ENCODE measurements at regions not wholly inside any gene's neighbourhood (a gene's known extent, or its start where the extent isn't known, plus 50 kb on each side); places are given as distances from the start of the nearest gene placed in this dataset.

DNA sequence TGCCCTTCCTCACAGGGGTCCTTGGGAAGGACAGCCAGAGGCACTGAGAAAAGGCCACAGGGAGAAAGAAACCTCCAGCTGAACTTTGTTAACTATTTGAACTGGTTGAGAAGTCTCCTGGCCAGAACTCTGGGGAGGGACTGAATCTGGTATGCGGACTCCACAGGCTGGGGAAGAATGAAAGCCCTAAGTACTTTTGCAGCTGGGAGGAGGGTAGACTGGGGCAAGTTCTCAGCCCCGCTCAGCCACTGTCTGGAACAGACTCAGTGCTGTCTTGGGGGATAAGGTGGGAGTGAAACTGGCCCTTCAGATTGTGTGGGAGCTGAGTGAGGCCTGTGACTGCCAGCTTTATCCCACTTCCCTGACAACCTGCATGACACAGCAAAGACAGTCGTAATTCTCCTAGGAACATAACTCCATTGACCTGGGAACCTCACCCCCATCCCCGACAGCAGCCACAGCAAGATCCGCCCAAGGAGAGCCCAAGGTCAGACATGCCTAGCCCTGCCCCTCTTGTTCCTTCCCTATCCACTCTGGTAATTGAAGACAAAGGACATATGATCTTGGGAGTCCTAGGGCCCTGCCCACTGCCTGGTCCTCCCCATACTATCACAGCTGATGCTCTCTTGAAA, 475.1 kb upstream of the CNTN5 start:
- peaks cover 16% of the 10 kb centered on the region for H3K36me3 Mint-ChIP-seq
- ATAC-seq, result no peak
- DNase-seq (ENCODE audit: low spot score), result no peak
- H3K9me3 Mint-ChIP-seq, result peaks cover 23% of the 10 kb centered on the region
- no peak overlapping the region for H3K4me3 Mint-ChIP-seq
- no peaks in the 10 kb centered on the region for H3K4me1 Mint-ChIP-seq (ENCODE audit: low read depth in 2 of 2)
- no peaks in the 10 kb centered on the region for H3K27me3 Mint-ChIP-seq
- H3K27ac Mint-ChIP-seq, result no peak overlapping the region

DNA sequence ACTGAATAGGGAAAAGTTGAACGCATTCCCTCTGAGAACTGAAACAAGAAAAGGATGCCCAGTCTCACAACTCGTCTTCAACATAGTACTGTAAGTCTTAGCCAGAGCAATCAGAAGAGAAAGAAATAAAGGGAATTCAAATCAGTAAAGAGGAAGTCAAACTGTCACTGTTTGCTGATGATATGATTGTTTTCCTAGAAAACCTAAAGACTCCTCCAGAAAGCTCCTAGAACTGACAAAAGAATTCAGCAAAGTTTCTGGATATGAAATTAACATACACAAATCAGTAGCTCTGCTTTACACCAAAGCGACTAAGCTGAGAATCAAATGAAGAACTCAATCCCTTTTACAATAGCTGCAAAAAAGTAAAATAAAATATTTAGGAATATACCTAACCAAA, 471.2 kb upstream of the CNTN5 start:
- Mint-ChIP-seq H3K4me1 (ENCODE audit: low read depth in 2 of 2) (no peaks in the 10 kb centered on the region), H3K27me3 (no peaks in the 10 kb centered on the region), H3K27ac (no peak overlapping the region), H3K4me3 (no peak overlapping the region), H3K9me3 (peaks cover 23% of the 10 kb centered on the region), H3K36me3 (peaks cover 16% of the 10 kb centered on the region)
- ATAC-seq (no peak), DNase-seq (ENCODE audit: low spot score) (no peak)

DNA sequence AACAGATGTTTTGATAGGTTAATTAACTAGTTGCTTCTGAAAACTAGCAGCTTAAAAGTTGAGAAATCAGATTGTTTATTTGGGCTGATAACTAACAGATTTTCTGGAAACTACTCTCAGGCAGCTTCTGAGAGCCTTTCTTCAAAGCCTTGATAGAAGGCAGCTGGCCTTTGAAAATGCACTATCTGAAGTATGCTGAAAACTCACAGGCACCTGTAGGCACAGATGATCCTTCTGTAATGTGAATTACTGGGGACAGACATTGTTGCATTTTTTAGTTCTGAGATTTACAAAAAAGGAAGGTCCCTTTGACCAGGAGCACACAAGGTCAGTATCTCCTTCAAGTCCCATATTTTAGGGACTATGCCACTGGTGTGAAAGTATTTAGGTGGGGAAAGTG, 460.8 kb upstream of the CNTN5 start:
- no peak overlapping the region for H3K27ac Mint-ChIP-seq
- DNase-seq (ENCODE audit: low spot score) (no peak), ATAC-seq (no peak)
- peaks cover 8% of the 10 kb centered on the region for H3K36me3 Mint-ChIP-seq
- peaks cover 4% of the 10 kb centered on the region for H3K9me3 Mint-ChIP-seq
- H3K4me1 Mint-ChIP-seq (ENCODE audit: low read depth in 2 of 2), result no peaks in the 10 kb centered on the region
- H3K27me3 Mint-ChIP-seq, result no peaks in the 10 kb centered on the region
- no peak overlapping the region for H3K4me3 Mint-ChIP-seq

DNA sequence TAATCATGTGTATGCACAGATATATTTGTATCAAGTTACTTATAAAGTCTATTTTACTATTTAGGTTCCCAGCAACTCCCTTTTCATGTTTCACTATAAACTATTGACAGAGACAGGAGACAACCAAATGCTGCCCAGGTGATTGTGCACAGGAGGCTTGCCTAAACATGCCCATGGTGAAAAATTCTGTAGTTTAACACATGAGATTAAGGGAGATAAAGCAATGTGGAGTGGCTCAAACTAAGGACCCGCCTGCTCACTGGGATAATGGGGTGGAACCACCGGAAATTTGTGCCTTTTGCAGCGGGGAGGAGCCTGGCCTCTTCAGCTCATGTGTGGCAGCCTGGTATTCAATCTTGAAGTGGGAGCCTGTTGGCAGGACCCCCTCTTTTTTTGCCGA, 459.5 kb upstream of the CNTN5 start:
- no peak for DNase-seq (ENCODE audit: low spot score)
- Mint-ChIP-seq H3K27me3 (no peaks in the 10 kb centered on the region), H3K9me3 (peaks cover 9% of the 10 kb centered on the region), H3K4me3 (no peak overlapping the region), H3K27ac (no peak overlapping the region), H3K36me3 (peaks cover 8% of the 10 kb centered on the region), H3K4me1 (ENCODE audit: low read depth in 2 of 2) (no peaks in the 10 kb centered on the region)
- no peak for ATAC-seq

DNA sequence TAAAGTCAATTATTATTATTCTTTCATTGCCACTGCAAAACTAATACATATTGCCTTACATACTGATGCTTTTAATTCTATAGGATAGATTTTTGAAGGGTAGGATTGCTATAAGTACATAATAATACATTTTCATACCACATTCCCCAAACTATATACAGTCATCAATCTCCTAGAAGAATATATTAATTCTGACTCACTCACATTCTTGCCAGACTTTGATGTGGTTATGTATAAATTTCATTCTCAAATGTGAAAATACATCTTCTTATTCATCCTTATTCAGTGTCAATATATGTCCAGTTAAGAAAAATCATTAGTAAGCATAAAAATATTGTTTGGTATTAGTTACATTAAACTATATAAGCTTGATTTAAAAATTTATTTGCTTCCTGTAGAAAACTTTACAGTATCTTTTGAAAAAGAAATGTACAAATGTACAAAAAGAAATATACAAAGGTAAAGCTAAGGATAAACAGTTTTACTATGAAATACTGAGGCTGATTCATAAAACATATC, 458.8 kb upstream of the CNTN5 start:
- no peaks in the 10 kb centered on the region for H3K4me1 Mint-ChIP-seq (ENCODE audit: low read depth in 2 of 2)
- no peak overlapping the region for H3K4me3 Mint-ChIP-seq
- no peaks in the 10 kb centered on the region for H3K27me3 Mint-ChIP-seq
- H3K36me3 Mint-ChIP-seq, result peaks cover 8% of the 10 kb centered on the region
- H3K9me3 Mint-ChIP-seq, result peaks cover 9% of the 10 kb centered on the region
- DNase-seq (ENCODE audit: low spot score) (no peak), ATAC-seq (no peak)
- H3K27ac Mint-ChIP-seq, result no peak overlapping the region

DNA sequence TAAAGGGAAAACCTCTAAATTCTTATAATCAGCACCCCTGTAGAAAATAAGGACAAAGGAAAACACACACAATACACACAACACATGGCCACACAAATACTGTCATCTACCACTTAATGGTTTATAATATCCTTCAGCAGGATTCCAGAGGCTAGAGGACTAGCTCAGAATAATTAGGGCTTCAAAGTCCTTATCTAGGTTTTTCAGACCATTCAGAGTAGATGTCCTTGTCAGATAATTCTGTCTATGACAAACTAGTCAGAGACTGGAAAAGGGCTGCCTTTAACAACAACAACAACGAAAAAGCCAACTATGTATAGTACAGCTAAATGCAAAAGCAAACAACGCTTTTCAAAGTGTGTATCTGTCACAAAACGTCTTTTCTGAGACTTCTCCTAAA, 456.5 kb upstream of the CNTN5 start:
- H3K27me3 Mint-ChIP-seq, result no peaks in the 10 kb centered on the region
- H3K9me3 Mint-ChIP-seq, result peaks cover 12% of the 10 kb centered on the region
- no peak overlapping the region for H3K27ac Mint-ChIP-seq
- ATAC-seq, result no peak
- H3K4me3 Mint-ChIP-seq, result no peak overlapping the region
- DNase-seq (ENCODE audit: low spot score), result no peak
- H3K4me1 Mint-ChIP-seq (ENCODE audit: low read depth in 2 of 2), result no peaks in the 10 kb centered on the region
- peaks cover 4% of the 10 kb centered on the region for H3K36me3 Mint-ChIP-seq

DNA sequence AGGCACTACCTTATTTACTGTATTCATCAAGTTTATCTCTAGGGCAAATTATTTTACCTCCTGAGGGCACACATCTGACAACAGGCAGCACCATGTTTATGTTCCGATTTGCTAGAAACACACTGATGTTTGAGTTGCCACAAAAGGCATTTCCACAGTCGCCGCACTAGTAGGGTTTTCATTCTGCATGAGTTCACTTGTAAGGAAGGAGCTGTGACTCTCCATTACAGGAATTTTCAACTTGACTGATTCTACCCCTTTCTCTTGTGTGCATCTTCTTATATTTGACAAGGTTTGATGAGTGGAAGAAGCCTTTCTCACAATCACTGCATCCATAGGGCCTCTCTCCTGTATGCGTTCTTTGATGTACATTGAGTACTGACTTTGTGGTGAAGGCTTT, 455.9 kb upstream of the CNTN5 start:
- no peaks in the 10 kb centered on the region for H3K27me3 Mint-ChIP-seq

DNA sequence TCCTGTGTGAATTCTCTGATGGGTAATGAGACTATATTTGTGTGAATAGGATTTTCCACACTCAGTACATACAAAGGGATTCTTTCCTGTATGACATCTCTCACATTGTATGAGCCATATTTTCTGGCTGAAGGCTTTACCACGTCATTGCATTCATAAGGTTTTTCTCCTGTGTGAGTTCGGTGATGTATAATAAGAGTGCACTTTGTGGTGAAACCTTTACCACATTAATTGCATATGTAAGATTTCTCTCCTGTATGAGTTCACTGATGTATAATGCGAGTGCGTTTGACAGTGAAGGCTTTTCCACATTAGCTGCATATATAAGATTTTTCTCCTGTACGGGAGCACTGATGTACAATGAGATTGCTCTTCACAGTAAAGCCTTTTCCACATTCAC, 455.4 kb upstream of the CNTN5 start:
- Mint-ChIP-seq H3K9me3 (peaks cover 16% of the 10 kb centered on the region), H3K27ac (no peak overlapping the region), H3K36me3 (peaks cover 4% of the 10 kb centered on the region), H3K4me3 (no peak overlapping the region), H3K27me3 (no peaks in the 10 kb centered on the region), H3K4me1 (ENCODE audit: low read depth in 2 of 2) (no peaks in the 10 kb centered on the region)
- ATAC-seq (no peak), DNase-seq (ENCODE audit: low spot score) (no peak)

More for the DNA sequence above, 455.9 kb upstream of the CNTN5 start:
- Mint-ChIP-seq H3K27ac (no peak overlapping the region), H3K4me3 (no peak overlapping the region), H3K36me3 (peaks cover 4% of the 10 kb centered on the region), H3K4me1 (ENCODE audit: low read depth in 2 of 2) (no peaks in the 10 kb centered on the region), H3K9me3 (peaks cover 13% of the 10 kb centered on the region)
- DNase-seq (ENCODE audit: low spot score) (no peak), ATAC-seq (no peak)

DNA sequence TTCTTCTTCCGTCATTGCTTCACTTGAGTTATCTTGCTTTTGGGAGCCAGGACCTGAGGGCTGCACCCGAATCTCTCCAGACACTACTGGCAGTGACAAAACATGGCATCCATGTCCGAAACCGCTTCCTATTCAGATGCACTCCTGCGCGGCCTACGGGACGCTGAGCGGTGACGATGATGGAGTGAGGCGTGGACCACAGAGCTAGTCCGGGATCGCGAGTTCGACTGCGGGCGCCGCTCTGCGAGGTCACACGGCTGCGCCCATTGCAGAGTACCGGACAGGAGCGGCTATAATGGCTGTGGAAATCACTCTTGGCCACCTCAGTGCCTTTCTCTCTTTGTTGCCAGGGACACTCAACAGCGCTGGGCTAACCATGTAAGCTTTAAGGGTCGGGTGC, 453.8 kb upstream of the CNTN5 start:
- Mint-ChIP-seq H3K4me1 (ENCODE audit: low read depth in 2 of 2) (no peaks in the 10 kb centered on the region), H3K27me3 (no peaks in the 10 kb centered on the region), H3K9me3 (peaks cover 17% of the 10 kb centered on the region), H3K36me3 (peaks cover 4% of the 10 kb centered on the region), H3K27ac (no peak overlapping the region), H3K4me3 (no peak overlapping the region)
- no peak for DNase-seq (ENCODE audit: low spot score)
- no peak for ATAC-seq

DNA sequence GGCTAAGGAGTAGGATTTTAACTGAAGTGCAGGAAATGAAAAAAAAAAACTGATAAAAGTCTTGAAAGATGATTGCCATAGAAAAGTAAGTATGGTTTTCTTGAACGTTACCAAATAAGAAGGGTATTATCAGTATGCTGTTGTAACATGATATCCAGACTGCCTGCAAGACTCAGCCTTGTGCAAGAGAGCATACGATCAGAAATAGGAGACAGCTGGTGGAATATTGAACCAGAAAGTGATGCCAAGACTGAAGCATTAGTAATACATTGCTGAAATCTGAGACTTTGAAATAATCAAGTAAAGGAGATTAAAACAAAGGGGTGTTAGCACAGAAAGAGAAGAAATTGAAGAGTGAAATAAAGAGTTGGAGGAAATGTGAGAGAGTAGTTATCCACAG, 452.7 kb upstream of the CNTN5 start:
- Mint-ChIP-seq H3K27ac (no peak overlapping the region), H3K4me3 (no peak overlapping the region), H3K36me3 (peaks cover 4% of the 10 kb centered on the region), H3K9me3 (peaks cover 17% of the 10 kb centered on the region), H3K27me3 (no peaks in the 10 kb centered on the region), H3K4me1 (ENCODE audit: low read depth in 2 of 2) (no peaks in the 10 kb centered on the region)
- no peak for ATAC-seq
- DNase-seq (ENCODE audit: low spot score), result no peak

DNA sequence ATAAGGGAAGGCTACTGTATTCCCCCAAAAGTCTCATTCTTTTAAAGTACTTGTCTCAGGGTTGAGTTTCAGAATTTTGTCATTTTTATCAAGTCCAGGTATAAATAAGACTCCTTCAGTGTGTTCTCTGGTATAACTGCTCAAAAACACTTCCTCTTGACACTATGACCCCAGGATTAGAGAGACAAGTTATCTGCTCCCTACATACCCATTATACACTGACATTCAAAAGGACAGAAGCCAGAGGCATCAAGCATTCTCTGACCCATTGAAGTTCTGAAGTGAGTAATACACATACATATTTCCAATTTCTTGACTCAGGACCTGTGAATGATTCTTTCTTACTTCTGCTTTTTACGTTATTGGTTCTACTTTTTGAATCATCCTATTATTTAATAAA, 447.8 kb upstream of the CNTN5 start:
- Mint-ChIP-seq H3K4me3 (no peak overlapping the region), H3K36me3 (peaks cover 3% of the 10 kb centered on the region), H3K4me1 (ENCODE audit: low read depth in 2 of 2) (no peaks in the 10 kb centered on the region), H3K27me3 (no peaks in the 10 kb centered on the region), H3K27ac (no peak overlapping the region), H3K9me3 (peaks cover 20% of the 10 kb centered on the region)
- DNase-seq (ENCODE audit: low spot score), result no peak
- ATAC-seq, result no peak

DNA sequence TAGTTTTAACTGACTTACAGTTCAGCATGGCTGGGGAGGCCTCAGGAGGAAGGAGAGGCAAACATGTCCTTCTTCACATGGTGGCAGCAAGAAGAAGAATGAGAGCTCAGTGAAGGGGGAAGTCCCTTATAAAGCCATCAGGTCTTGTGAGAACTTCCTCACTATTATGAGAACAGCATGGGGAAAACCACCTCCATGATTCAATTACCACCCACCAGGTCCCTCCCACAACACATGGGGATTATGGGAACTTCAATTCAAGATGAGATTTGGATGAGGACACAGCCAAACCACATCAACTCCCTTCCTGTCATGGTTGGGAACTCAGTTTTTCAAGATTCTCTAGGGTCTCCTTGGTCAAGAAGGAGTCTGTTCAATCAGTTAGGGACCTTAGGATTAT, 432.9 kb upstream of the CNTN5 start:
- Mint-ChIP-seq H3K36me3 (peaks cover 6% of the 10 kb centered on the region), H3K9me3 (peaks cover 9% of the 10 kb centered on the region), H3K27me3 (no peaks in the 10 kb centered on the region), H3K4me3 (no peak overlapping the region), H3K27ac (no peak overlapping the region), H3K4me1 (ENCODE audit: low read depth in 2 of 2) (no peaks in the 10 kb centered on the region)
- no peak for DNase-seq (ENCODE audit: low spot score)
- ATAC-seq, result no peak

DNA sequence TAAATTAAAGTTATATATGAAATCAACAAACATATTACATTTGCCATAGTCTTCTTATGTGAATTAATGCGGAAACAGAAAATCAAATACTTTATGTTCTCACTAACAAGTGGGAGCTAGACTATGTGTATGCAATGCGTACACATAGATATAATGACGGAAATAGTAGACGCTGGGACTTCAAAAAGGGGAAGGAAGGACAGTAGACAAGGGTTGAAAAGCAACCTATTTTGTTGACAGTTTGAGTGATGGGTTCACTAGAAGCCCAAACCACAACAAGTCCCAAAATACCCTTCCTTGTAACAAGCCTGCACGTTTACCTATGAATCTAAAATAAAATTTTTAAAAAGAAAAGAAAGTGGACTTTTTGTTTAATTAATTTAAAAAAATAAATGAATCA, 430.8 kb upstream of the CNTN5 start:
- no peak overlapping the region for H3K27ac Mint-ChIP-seq
- H3K9me3 Mint-ChIP-seq, result peaks cover 10% of the 10 kb centered on the region
- no peaks in the 10 kb centered on the region for H3K4me1 Mint-ChIP-seq (ENCODE audit: low read depth in 2 of 2)
- no peak for ATAC-seq
- H3K27me3 Mint-ChIP-seq, result no peaks in the 10 kb centered on the region
- DNase-seq (ENCODE audit: low spot score), result no peak
- no peak overlapping the region for H3K4me3 Mint-ChIP-seq
- peaks cover 12% of the 10 kb centered on the region for H3K36me3 Mint-ChIP-seq

DNA sequence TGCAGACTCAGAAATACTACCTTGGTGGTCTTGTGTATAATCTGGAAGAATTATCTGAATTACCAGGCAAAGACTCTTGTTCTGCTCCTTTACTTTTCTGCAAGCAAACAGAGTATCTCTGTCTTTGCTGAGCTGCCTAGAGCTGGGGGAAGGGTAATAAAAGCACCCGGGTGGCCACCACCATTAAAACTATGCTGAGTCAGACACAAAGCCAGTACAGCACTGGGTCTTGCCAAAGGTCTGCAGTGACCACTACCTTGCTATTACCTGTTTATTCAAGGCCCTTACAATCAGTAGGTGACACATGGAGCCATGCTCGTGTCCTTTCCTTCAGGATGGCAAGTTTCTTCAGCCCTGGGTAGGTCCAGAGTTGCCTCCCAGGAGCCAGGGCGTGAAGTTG, 420.6 kb upstream of the CNTN5 start:
- peaks cover 11% of the 10 kb centered on the region for H3K36me3 Mint-ChIP-seq
- no peak overlapping the region for H3K4me3 Mint-ChIP-seq
- ATAC-seq (no peak), DNase-seq (ENCODE audit: low spot score) (no peak)
- peaks cover 14% of the 10 kb centered on the region for H3K9me3 Mint-ChIP-seq
- no peaks in the 10 kb centered on the region for H3K4me1 Mint-ChIP-seq (ENCODE audit: low read depth in 2 of 2)
- H3K27ac Mint-ChIP-seq, result no peak overlapping the region
- no peaks in the 10 kb centered on the region for H3K27me3 Mint-ChIP-seq
